ENCODE measurements at regions not wholly inside any gene's neighbourhood (a gene's known extent, or its start where the extent isn't known, plus 50 kb on each side); places are given as distances from the start of the nearest gene placed in this dataset.

DNA sequence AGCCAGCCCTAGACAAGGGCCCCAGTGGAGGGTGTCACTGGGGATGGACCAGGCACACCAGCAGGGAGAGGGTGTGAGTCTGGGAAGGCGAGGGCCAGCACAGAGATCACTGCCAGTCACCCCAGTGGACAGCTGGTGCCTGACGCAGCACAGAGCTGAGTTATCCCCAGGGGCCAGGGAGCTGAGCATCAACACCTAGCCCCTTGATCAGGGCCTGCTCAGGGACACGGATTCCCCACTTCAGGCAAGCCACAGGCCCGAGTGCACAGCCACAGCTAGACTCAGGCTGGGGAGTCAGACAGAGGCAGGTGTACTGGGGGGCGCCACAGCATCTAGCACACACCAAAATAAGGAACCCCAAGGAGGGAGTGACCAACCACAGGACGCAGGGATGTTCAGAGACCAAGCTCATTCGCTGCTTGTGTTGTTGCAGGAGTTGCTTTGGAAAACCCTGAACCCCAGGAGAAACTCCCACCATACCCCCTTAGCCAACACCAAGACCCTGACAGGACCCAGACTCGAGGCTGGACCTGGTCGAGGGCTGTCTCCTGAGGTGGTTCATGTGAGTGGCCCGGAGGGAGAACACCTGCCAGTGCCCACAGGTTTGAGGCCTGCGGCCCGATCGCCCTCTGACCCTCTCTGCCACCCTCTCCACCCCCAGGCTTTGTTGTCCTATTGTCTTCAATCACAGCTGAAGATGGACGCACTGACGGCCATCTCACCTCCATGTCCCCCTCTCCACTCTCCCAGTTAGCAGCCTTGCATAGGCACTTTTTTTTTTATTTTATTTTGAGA is 146.8 kb downstream of the TPRA1 start:
- TF ChIP-seq, protein P1, sequence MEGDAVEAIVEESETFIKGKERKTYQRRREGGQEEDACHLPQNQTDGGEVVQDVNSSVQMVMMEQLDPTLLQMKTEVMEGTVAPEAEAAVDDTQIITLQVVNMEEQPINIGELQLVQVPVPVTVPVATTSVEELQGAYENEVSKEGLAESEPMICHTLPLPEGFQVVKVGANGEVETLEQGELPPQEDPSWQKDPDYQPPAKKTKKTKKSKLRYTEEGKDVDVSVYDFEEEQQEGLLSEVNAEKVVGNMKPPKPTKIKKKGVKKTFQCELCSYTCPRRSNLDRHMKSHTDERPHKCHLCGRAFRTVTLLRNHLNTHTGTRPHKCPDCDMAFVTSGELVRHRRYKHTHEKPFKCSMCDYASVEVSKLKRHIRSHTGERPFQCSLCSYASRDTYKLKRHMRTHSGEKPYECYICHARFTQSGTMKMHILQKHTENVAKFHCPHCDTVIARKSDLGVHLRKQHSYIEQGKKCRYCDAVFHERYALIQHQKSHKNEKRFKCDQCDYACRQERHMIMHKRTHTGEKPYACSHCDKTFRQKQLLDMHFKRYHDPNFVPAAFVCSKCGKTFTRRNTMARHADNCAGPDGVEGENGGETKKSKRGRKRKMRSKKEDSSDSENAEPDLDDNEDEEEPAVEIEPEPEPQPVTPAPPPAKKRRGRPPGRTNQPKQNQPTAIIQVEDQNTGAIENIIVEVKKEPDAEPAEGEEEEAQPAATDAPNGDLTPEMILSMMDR (IDR thresholded peaks at IDR 0.05) = no peak
- TF ChIP-seq POLR2AphosphoS5 (IDR thresholded peaks at IDR 0.05) = no peak

All from breast epithelium (tissue), 3 donors.